OCI-LY1 (cell line): ENCODE measurements at regions not wholly inside any gene's neighbourhood (a gene's known extent, or its start where the extent isn't known, plus 50 kb on each side); places are given as distances from the start of the nearest gene placed in this dataset.
"Not testable (repeated sequence)": the region's sequence is repeated elsewhere in the genome, so short reads cannot be mapped to it uniquely, and the experiment has no call there.

ENCODE experiments used
- H2AFZ ChIP-seq: fragments of 200-600 bp; sonication (generic), shearing (Covaris generic); 2 replicates; pipeline ENCODE4 v1.6.0; 2014; ENCODE audit warnings: antibody characterized with exemption, mild to moderate bottlenecking, low read length
- H3F3A ChIP-seq: fragments of 200-600 bp; sonication (generic), shearing (Covaris generic); 2 replicates; pipeline ENCODE4 v1.6.0; 2014; ENCODE audit warnings: mild to moderate bottlenecking, antibody characterized with exemption, low read length, moderate library complexity; ENCODE audit not compliant: insufficient read depth
- H3K27ac ChIP-seq: fragments of 200-600 bp; sonication (generic); 2 replicates; pipeline ENCODE4 v1.5.1; 2014; ENCODE audit warnings: low read length, mixed run types, mild to moderate bottlenecking, low read depth; ENCODE audit not compliant: poor library complexity, severe bottlenecking
- H3K27me3 ChIP-seq: fragments of 200-600 bp; sonication (generic); 2 replicates; pipeline ENCODE4 v1.6.0; 2014; ENCODE audit warnings: antibody characterized with exemption, mild to moderate bottlenecking, low read length, moderate library complexity; ENCODE audit not compliant: insufficient read depth
- H3K36me3 ChIP-seq: fragments of 200-600 bp; sonication (generic); 2 replicates; pipeline ENCODE4 v1.6.1; 2014; ENCODE audit warnings: mild to moderate bottlenecking, antibody characterized with exemption, low read length, moderate library complexity, mixed read lengths; ENCODE audit not compliant: insufficient read depth
- H3K4me1 ChIP-seq: fragments of 200-600 bp; sonication (generic); 2 replicates; pipeline ENCODE4 v1.5.1; 2014; ENCODE audit warnings: mild to moderate bottlenecking, low read length, moderate library complexity; ENCODE audit not compliant: insufficient read depth, severe bottlenecking
- H3K4me2 ChIP-seq: fragments of 200-600 bp; sonication (generic), shearing (Covaris generic); 2 replicates; pipeline ENCODE4 v1.6.1; 2014; ENCODE audit warnings: low read length
- H3K4me3 ChIP-seq: fragments of 200-600 bp; sonication (generic); 2 replicates; pipeline ENCODE4 v1.5.1; 2014; ENCODE audit warnings: low read length, low read depth, mild to moderate bottlenecking, mixed read lengths; ENCODE audit not compliant: poor library complexity, severe bottlenecking
- H3K79me2 ChIP-seq: fragments of 200-600 bp; shearing (Covaris generic); 2 replicates; pipeline ENCODE4 v1.6.1; 2016; ENCODE audit warnings: mixed run types, low read length, mixed read lengths; ENCODE audit not compliant: insufficient read depth
- H3K9ac ChIP-seq: fragments of 200-600 bp; sonication (generic), shearing (Covaris generic); 2 replicates; pipeline ENCODE4 v1.6.1; 2014; ENCODE audit warnings: mild to moderate bottlenecking, low read length, mixed read lengths
- H3K9me2 ChIP-seq: fragments of 200-600 bp; sonication (generic), shearing (Covaris generic); 2 replicates; pipeline ENCODE4 v1.6.1; 2014; ENCODE audit warnings: low read depth, mild to moderate bottlenecking, low read length, mixed read lengths
- H3K9me3 ChIP-seq: fragments of 200-600 bp; shearing (Covaris generic); 2 replicates; pipeline ENCODE4 v1.6.1; 2014; ENCODE audit warnings: low read length, mixed read lengths
- H4K20me1 ChIP-seq: fragments of 200-600 bp; sonication (generic), shearing (Covaris generic); 2 replicates; pipeline ENCODE4 v1.6.0; 2016; ENCODE audit warnings: mild to moderate bottlenecking, low read length; ENCODE audit not compliant: insufficient read depth
- EZH2 ChIP-seq: fragments of 200-600 bp; sonication (generic), shearing (Covaris generic); IDR thresholded peaks from 2 replicates; pipeline ENCODE4 v1.8.0; 2017; ENCODE audit warnings: borderline replicate concordance, mixed run types, mild to moderate bottlenecking, antibody characterized with exemption, low read length, moderate library complexity, mixed read lengths
- TF ChIP-seq, protein P1 (sequence below): fragments of 200-600 bp; sonication (generic), shearing (Covaris generic); IDR thresholded peaks from 2 replicates; pipeline ENCODE4 v1.5.1; 2017; ENCODE audit warnings: mild to moderate bottlenecking, antibody characterized with exemption, low read length, moderate library complexity, mixed read lengths

DNA sequence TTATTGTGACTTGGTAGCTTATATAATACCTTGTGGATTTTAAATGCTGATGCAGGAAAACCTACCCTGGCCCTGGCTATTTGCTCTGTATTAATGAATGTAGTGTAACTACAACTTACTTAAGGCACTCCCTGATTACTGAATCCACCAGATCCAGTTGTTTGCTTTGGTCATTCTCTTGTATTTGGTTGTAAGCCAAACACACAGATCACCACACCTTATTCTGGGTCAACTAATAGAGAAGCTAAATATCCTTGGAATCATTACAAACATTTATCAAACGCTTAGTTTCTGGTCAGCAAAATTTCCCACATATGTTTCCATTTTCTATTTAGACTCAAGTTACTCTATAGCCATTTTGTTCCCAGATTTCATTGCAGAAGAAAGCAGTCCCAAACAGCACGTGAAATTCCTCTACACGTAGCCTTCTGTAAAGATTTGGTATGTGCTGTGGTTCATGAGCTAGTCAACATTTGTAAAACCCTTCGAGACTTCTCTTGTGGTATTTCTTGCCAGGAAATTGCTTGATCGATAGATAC lies 322.6 kb downstream of the MEX3B start:
- Histone ChIP-seq H3F3A (no peaks in the 10 kb centered on the region), H3K9ac (no peak overlapping the region), H3K4me1 (no peaks in the 10 kb centered on the region), H3K9me3 (no peaks in the 10 kb centered on the region), H4K20me1 (no peaks in the 10 kb centered on the region), H3K36me3 (no peaks in the 10 kb centered on the region), H3K4me2 (no peak overlapping the region), H3K27ac (no peak overlapping the region), H2AFZ (no peak overlapping the region), H3K27me3 (no peaks in the 10 kb centered on the region), H3K4me3 (no peak overlapping the region), H3K9me2 (no peaks in the 10 kb centered on the region), H3K79me2 (no peaks in the 10 kb centered on the region)
- TF ChIP-seq EZH2, result no peak
- TF ChIP-seq, protein P1, sequence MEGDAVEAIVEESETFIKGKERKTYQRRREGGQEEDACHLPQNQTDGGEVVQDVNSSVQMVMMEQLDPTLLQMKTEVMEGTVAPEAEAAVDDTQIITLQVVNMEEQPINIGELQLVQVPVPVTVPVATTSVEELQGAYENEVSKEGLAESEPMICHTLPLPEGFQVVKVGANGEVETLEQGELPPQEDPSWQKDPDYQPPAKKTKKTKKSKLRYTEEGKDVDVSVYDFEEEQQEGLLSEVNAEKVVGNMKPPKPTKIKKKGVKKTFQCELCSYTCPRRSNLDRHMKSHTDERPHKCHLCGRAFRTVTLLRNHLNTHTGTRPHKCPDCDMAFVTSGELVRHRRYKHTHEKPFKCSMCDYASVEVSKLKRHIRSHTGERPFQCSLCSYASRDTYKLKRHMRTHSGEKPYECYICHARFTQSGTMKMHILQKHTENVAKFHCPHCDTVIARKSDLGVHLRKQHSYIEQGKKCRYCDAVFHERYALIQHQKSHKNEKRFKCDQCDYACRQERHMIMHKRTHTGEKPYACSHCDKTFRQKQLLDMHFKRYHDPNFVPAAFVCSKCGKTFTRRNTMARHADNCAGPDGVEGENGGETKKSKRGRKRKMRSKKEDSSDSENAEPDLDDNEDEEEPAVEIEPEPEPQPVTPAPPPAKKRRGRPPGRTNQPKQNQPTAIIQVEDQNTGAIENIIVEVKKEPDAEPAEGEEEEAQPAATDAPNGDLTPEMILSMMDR, result no peak

DNA sequence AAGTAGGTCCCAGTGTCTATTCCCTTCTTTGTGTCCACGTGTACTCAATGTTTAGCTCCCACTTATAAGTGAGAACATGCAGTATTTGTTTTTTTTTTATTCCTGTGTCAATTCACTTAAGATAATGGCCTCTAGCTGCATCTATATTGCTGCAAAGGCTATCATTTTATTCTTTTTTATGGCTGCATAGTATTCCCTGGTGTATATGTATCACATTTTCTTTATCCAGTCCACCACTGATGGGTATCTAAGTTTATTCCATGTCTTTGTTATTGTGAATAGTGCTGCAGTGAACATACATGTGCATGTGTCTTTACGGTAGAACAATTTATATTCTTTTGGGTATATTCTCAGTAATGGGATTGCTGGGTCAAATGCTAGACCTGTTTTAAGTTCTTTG lies 329.4 kb downstream of the MEX3B start:
- not testable (repeated sequence) for H3K4me1 ChIP-seq, H3K4me2 ChIP-seq, H3K9me2 ChIP-seq, H3K4me3 ChIP-seq, H3K9me3 ChIP-seq, H3K36me3 ChIP-seq, H4K20me1 ChIP-seq, H3F3A ChIP-seq, H3K9ac ChIP-seq, H3K79me2 ChIP-seq, H3K27ac ChIP-seq, H3K27me3 ChIP-seq, H2AFZ ChIP-seq

DNA sequence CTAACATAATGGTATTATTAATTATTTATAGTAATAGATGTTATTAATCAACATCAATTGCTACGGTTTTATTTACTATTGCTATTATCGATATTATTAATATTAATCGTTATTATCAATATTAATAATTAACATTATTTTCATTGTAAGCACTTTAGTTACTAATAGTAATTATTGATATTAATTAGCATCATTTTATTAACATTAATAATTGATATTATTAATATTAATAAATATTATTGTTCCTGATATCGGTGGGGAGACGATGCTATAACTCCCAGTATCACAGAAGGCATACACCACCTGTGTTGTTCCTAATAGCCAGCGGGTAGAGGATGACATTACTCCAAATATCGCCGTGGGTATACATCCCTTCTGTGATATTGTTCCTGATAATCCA lies 335.5 kb downstream of the MEX3B start:
- Histone ChIP-seq H3K9me3 (no peaks in the 10 kb centered on the region), H4K20me1 (no peaks in the 10 kb centered on the region), H3K4me2 (no peak overlapping the region), H3K27me3 (no peaks in the 10 kb centered on the region), H3K9me2 (no peaks in the 10 kb centered on the region), H3K4me1 (no peaks in the 10 kb centered on the region), H3K27ac (no peak overlapping the region), H3K79me2 (no peaks in the 10 kb centered on the region), H2AFZ (no peak overlapping the region), H3K9ac (no peak overlapping the region), H3K4me3 (no peak overlapping the region), H3K36me3 (no peaks in the 10 kb centered on the region), H3F3A (no peaks in the 10 kb centered on the region)
- TF ChIP-seq, protein P1, result no peak
- no peak for TF ChIP-seq EZH2

DNA sequence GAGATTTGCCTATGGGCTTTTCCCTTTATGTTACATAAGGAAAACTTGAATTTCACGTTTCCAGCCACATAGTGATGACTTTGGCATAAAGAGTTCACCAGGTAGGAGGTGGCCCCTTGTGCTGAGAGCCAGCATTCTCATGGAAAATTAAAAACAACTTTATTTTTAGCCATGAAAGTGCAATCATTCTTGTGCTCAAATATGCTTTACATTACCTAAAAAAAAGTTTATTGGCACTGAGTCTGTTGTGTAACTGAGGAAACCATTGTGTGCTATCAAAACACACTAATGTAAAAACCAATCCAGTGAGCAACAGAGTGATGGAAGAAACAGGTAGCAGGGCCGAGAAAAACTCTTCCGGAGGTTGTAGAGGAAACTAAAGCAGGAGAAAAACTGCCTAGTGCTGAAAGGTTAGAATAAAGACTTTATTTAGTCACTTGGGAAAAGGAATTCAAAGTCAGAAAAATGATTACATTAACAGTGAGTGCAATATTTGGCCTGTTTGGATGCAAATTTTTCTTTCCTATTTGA lies 332.9 kb upstream of the TMC3 start:
- not testable (repeated sequence) for H3K4me3 ChIP-seq, H3K9ac ChIP-seq, H3F3A ChIP-seq, H3K27ac ChIP-seq, H3K27me3 ChIP-seq, H3K36me3 ChIP-seq, H3K4me1 ChIP-seq, H3K9me2 ChIP-seq, H2AFZ ChIP-seq, H4K20me1 ChIP-seq, H3K79me2 ChIP-seq, H3K9me3 ChIP-seq, H3K4me2 ChIP-seq

DNA sequence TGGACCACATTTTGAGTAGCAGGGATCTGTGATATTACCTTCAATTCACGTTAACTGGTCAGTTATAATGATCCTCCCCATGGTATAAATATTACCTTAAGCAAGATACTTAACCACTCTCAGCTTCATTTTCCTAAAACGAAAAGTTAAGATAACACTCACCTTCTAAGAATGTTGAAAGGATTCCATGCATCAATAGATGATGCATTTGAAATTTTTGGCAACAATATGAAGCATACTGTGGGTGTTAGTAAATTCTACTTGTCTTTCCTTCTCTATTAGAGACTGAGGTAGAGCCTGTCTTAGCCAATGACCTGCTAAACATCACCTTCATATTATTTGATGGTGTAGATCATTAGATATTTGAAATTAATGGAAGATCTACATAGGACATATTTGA lies 331.7 kb upstream of the TMC3 start:
- not testable (repeated sequence) for H3K9me2 ChIP-seq, H3K4me3 ChIP-seq, H3K9ac ChIP-seq, H3K79me2 ChIP-seq, H3F3A ChIP-seq, H2AFZ ChIP-seq, H3K27me3 ChIP-seq, H3K4me2 ChIP-seq, H4K20me1 ChIP-seq, H3K4me1 ChIP-seq, H3K36me3 ChIP-seq, H3K27ac ChIP-seq, H3K9me3 ChIP-seq
